Natural killer cell (primary cell): ENCODE measurements at regions not wholly inside any gene's neighbourhood (a gene's known extent, or its start where the extent isn't known, plus 50 kb on each side); places are given as distances from the start of the nearest gene placed in this dataset.

Experiments used
- ATAC-seq, 3 donors: fragments of 150-1000 bp in 2 of 3; fragments of 200-7000 bp in 1 of 3; cut with Tn5 transposase; 1 replicate in 1 of 3; 2 replicates in 2 of 3; pipeline ENCODE4 v1.10.0; 2021; ENCODE audit warnings: mild to moderate bottlenecking in 2 of 3, moderate library complexity in 2 of 3
- DNase-seq, 2 donors: peaks; one replicate each; pipeline versions ENCODE4 v3.0.0 to v3.0.0-alpha.2; 2013 to 2021; ENCODE audit warnings: mixed read lengths in 1 of 2
- H3K27ac ChIP-seq: one replicate; pipeline ENCODE4 v1.5.1; 2013; ENCODE audit warnings: mild to moderate bottlenecking, low read length
- H3K27me3 ChIP-seq: one replicate; pipeline ENCODE4 v1.6.1; 2013; ENCODE audit warnings: low read length; ENCODE audit not compliant: control insufficient read depth, insufficient read depth
- H3K36me3 ChIP-seq: one replicate; pipeline ENCODE4 v1.6.1; 2013; ENCODE audit warnings: low read length; ENCODE audit not compliant: control insufficient read depth, insufficient read depth
- H3K4me1 ChIP-seq: one replicate; pipeline ENCODE4 v1.6.1; 2013; ENCODE audit warnings: low read length; ENCODE audit not compliant: control insufficient read depth, insufficient read depth
- H3K4me3 ChIP-seq: one replicate; pipeline ENCODE4 v1.5.1; 2013; ENCODE audit warnings: low read length
- H3K9me3 ChIP-seq: one replicate; pipeline ENCODE4 v1.6.1; 2013; ENCODE audit warnings: low read length; ENCODE audit not compliant: control insufficient read depth, insufficient read depth
- H3K27ac Mint-ChIP-seq, 2 donors: one replicate each; pipeline ENCODE4 v1.8.0; 2022; ENCODE audit warnings: mild to moderate bottlenecking in 2 of 2, mixed read lengths in 2 of 2, moderate library complexity in 1 of 2
- H3K27me3 Mint-ChIP-seq, 2 donors: one replicate each; pipeline ENCODE4 v1.8.0; 2022; ENCODE audit warnings: low read depth in 2 of 2, mixed read lengths in 2 of 2
- H3K36me3 Mint-ChIP-seq: one replicate; pipeline ENCODE4 v1.8.0; 2022; ENCODE audit warnings: mixed read lengths
- H3K4me1 Mint-ChIP-seq, 2 donors: one replicate each; pipeline ENCODE4 v1.8.0; 2022; ENCODE audit warnings: mixed read lengths in 2 of 2
- H3K4me3 Mint-ChIP-seq: one replicate; pipeline ENCODE4 v1.8.0; 2022; ENCODE audit warnings: mild to moderate bottlenecking, moderate library complexity, mixed read lengths
- H3K9me3 Mint-ChIP-seq, 2 donors: one replicate each; pipeline ENCODE4 v1.8.0; 2022; ENCODE audit warnings: mixed read lengths in 2 of 2
- whole genome bisulfite sequencing: methylation state at CpG from one replicate; pipeline ENCODE4 v1.1.7; 2013; ENCODE audit warnings: missing lambda C conversion rate; ENCODE audit not compliant: insufficient coverage; 5-methylcytosine and 5-hydroxymethylcytosine counted together
- intact Hi-C: fragments of 100-400 bp; cut with micrococcal nuclease; formaldehyde crosslinking; loops from one replicate; pipeline ENCODE4 v1.14.2; 2022
- TF ChIP-seq, protein P1 (sequence below): fragments of 200-600 bp; IDR thresholded peaks from one replicate; pipeline ENCODE4 v1.8.0; 2022; ENCODE audit warnings: antibody characterized with exemption

DNA sequence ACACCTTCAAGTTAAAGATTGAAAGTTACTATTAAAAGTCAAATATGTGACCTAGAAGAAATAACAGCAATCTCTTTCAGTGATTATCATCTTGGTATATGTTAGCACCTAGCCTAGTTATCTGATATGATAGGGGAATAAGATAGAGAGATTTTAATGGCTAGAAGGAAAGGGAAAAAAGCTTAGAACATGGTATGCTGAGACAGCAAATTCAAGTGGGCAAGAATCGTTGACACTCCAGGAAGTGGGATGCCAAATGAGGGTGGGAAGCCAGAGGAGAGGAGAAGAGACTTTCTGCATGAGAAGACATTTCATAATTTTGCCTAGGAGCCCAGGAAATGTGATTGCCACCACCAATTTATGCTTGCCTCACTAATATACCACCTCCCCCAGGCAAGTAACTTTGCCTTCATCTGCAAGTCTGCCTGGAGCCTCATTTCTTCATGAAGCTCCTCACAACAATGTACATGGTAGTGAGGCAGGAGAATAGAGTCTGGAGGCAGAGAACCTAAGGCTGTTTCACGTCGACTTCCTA lies 504.9 kb downstream of the TNS1 start:
- Histone ChIP-seq H3K9me3 (no peaks in the 10 kb centered on the region), H3K4me1 (no peaks in the 10 kb centered on the region), H3K36me3 (no peaks in the 10 kb centered on the region), H3K27me3 (peaks cover 4% of the 10 kb centered on the region), H3K4me3 (no peak overlapping the region), H3K27ac (no peak overlapping the region)
- Mint-ChIP-seq H3K9me3 (peaks cover 0 to 2% of the 10 kb centered on the region in 2 donors), H3K27me3 (peaks cover 11 to 12% of the 10 kb centered on the region in 2 donors), H3K4me3 (no peak overlapping the region), H3K27ac (no peak overlapping the region), H3K36me3 (no peaks in the 10 kb centered on the region), H3K4me1 (peaks cover 0 to 4% of the 10 kb centered on the region in 2 donors)
- intact Hi-C loops = no loop called here
- WGBS = 57% methylated on average over 3 of the region's 3 CpGs
- ATAC-seq (no peak), DNase-seq (no peak)
- TF ChIP-seq, protein P1, sequence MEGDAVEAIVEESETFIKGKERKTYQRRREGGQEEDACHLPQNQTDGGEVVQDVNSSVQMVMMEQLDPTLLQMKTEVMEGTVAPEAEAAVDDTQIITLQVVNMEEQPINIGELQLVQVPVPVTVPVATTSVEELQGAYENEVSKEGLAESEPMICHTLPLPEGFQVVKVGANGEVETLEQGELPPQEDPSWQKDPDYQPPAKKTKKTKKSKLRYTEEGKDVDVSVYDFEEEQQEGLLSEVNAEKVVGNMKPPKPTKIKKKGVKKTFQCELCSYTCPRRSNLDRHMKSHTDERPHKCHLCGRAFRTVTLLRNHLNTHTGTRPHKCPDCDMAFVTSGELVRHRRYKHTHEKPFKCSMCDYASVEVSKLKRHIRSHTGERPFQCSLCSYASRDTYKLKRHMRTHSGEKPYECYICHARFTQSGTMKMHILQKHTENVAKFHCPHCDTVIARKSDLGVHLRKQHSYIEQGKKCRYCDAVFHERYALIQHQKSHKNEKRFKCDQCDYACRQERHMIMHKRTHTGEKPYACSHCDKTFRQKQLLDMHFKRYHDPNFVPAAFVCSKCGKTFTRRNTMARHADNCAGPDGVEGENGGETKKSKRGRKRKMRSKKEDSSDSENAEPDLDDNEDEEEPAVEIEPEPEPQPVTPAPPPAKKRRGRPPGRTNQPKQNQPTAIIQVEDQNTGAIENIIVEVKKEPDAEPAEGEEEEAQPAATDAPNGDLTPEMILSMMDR = no peak

DNA sequence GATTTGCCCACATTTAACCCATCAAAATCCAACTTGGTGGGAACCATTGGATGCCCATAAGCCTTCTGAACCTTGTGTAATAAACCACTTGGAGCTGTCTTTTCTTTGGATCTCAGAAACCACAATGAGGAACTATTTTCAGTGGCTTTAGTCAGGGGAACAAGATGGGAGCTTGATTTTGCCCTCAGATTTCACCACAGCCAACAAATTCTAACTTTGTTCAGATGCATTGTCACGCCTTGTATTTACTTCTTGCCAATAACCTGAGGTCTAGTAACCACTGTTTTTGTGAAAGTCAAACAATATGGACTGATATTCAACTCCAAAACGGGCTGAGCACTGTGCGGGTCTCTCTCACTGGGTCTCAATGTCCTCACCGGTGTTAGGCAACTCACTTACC lies 508.2 kb downstream of the TNS1 start:
- intact Hi-C loops = no loop called here
- TF ChIP-seq, protein P1 = no peak
- ATAC-seq (no peak), DNase-seq (no peak)
- Mint-ChIP-seq H3K9me3 (peaks cover 0 to 2% of the 10 kb centered on the region in 2 donors), H3K36me3 (no peaks in the 10 kb centered on the region), H3K4me3 (no peak overlapping the region), H3K27ac (no peak overlapping the region), H3K4me1 (peaks cover 0 to 4% of the 10 kb centered on the region in 2 donors), H3K27me3 (peaks cover 14 to 19% of the 10 kb centered on the region in 2 donors)
- no peaks in the 10 kb centered on the region for H3K36me3 ChIP-seq
- WGBS = 33% methylated on average over 4 of the region's 4 CpGs
- no peaks in the 10 kb centered on the region for H3K4me1 ChIP-seq
- H3K27ac ChIP-seq = no peak overlapping the region
- no peak overlapping the region for H3K4me3 ChIP-seq
- H3K27me3 ChIP-seq = peaks cover 4% of the 10 kb centered on the region
- H3K9me3 ChIP-seq = no peaks in the 10 kb centered on the region

DNA sequence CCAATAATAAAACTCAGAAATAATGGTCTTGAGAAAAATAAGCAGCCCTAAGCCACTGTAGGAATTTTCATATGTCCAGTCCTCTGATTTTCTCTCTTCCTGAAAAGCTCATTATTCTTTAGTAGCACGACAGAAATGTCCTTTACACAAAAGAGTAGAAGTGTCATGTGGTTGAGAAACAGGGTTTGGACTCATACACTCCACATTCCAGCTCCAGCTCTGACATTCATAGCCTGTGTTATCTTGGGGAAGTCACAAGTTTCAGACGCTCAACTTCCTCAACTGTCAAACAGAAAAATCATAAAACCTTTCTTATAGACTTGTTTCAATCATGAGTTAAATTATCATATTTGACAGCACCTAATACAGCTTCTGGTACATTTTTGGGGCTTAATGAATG lies 511.5 kb downstream of the TNS1 start:
- Histone ChIP-seq H3K27ac (no peak overlapping the region), H3K36me3 (no peaks in the 10 kb centered on the region), H3K9me3 (no peaks in the 10 kb centered on the region), H3K27me3 (peaks cover 2% of the 10 kb centered on the region), H3K4me1 (no peaks in the 10 kb centered on the region), H3K4me3 (no peak overlapping the region)
- TF ChIP-seq, protein P1 = no peak
- Mint-ChIP-seq H3K4me3 (no peak overlapping the region), H3K4me1 (no peaks in the 10 kb centered on the region), H3K9me3 (peaks cover 0 to 2% of the 10 kb centered on the region in 2 donors), H3K27ac (no peak overlapping the region), H3K27me3 (peaks cover 8 to 24% of the 10 kb centered on the region in 2 donors), H3K36me3 (no peaks in the 10 kb centered on the region)
- intact Hi-C loops = no loop called here
- no peak for DNase-seq
- ATAC-seq = no peak
- 0% methylated on average over 1 of the region's 2 CpGs for whole genome bisulfite sequencing
